C4-2B (cell line): ENCODE measurements at regions not wholly inside any gene's neighbourhood (a gene's known extent, or its start where the extent isn't known, plus 50 kb on each side); places are given as distances from the start of the nearest gene placed in this dataset.
A peak's percentile ranks its signal among the peaks of the same experiment; 100 is the strongest.
"Not testable (repeated sequence)": the region's sequence is repeated elsewhere in the genome, so short reads cannot be mapped to it uniquely, and the experiment has no call there.

Experiments used
- H3K27ac ChIP-seq: fragments of 450-650 bp; 2 replicates; pipeline ENCODE4 v1.5.1; 2017
- CTCF ChIP-seq: fragments of 450-650 bp; conservative IDR thresholded peaks from 2 replicates; pipeline ENCODE4 v1.5.1; 2017; ENCODE audit warnings: mild to moderate bottlenecking
- ZFX ChIP-seq: fragments of 450-650 bp; IDR thresholded peaks from 2 replicates; pipeline ENCODE4 v1.6.1; 2017

GRCh38 chrX:119296973-119297372 is 60.9 kb downstream of the PGRMC1 start:
- not testable (repeated sequence) for H3K27ac ChIP-seq

- H3K27ac ChIP-seq: not testable (repeated sequence)
Observed at GRCh38 chrX:119299812-119300211, 63.7 kb downstream of the PGRMC1 start.

- H3K27ac ChIP-seq: no peak overlapping the region
- no peak for TF ChIP-seq ZFX
- no peak for TF ChIP-seq CTCF
Observed at GRCh38 chrX:119303137-119303536, 67.1 kb downstream of the PGRMC1 start.

- TF ChIP-seq ZFX: no peak
- TF ChIP-seq CTCF: no peak
- H3K27ac ChIP-seq: no peak overlapping the region
Observed at GRCh38 chrX:119325456-119325855, 73.7 kb upstream of the SLC25A43 start.

GRCh38 chrX:119331873-119332272 is 67.3 kb upstream of the SLC25A43 start:
- not testable (repeated sequence) for H3K27ac ChIP-seq

- H3K27ac ChIP-seq: not testable (repeated sequence)
Observed at GRCh38 chrX:119332855-119333720, 66.0 kb upstream of the SLC25A43 start.

- H3K27ac ChIP-seq: not testable (repeated sequence)
Observed at GRCh38 chrX:119333721-119334032, 65.5 kb upstream of the SLC25A43 start.

- not testable (repeated sequence) for H3K27ac ChIP-seq
Observed at GRCh38 chrX:119334468-119335050, 64.6 kb upstream of the SLC25A43 start.

- no peak for TF ChIP-seq ZFX
- no peak for TF ChIP-seq CTCF
- no peak overlapping the region for H3K27ac ChIP-seq
Observed at GRCh38 chrX:119337201-119337600, 61.9 kb upstream of the SLC25A43 start.

- TF ChIP-seq CTCF (no peak), ZFX (no peak)
- no peak overlapping the region for H3K27ac ChIP-seq
Observed at GRCh38 chrX:119340606-119341205, 58.4 kb upstream of the SLC25A43 start.

- TF ChIP-seq CTCF: no peak
- no peak for TF ChIP-seq ZFX
- peak overlapping the region; percentile 71 for H3K27ac ChIP-seq
Observed at GRCh38 chrX:119343856-119344255, 55.3 kb upstream of the SLC25A43 start.
